KMS-11 (cell line): ENCODE measurements at regions not wholly inside any gene's neighbourhood (a gene's known extent, or its start where the extent isn't known, plus 50 kb on each side); places are given as distances from the start of the nearest gene placed in this dataset.

Experiments used
- H2AFZ ChIP-seq: fragments of 200-600 bp; sonication (generic); 2 replicates; pipeline ENCODE4 v1.6.1; 2016; ENCODE audit warnings: antibody characterized with exemption, mixed run types, low read depth
- H3K27ac ChIP-seq: fragments of 200-600 bp; sonication (generic); 2 replicates; pipeline ENCODE4 v1.6.1; 2016; ENCODE audit warnings: mild to moderate bottlenecking, mixed run types
- H3K27me3 ChIP-seq: fragments of 200-600 bp; sonication (generic); 2 replicates; pipeline ENCODE4 v1.6.1; 2017; ENCODE audit warnings: mild to moderate bottlenecking, low read depth, mixed run types, moderate library complexity; ENCODE audit not compliant: insufficient read depth
- H3K36me3 ChIP-seq: fragments of 200-600 bp; sonication (generic); 2 replicates; pipeline ENCODE4 v1.6.1; 2017; ENCODE audit warnings: mild to moderate bottlenecking, mixed run types; ENCODE audit not compliant: insufficient read depth
- H3K4me1 ChIP-seq: fragments of 200-600 bp; sonication (generic); 2 replicates; pipeline ENCODE4 v1.6.1; 2016; ENCODE audit warnings: mild to moderate bottlenecking, low read depth, mixed run types; ENCODE audit not compliant: poor library complexity, severe bottlenecking
- H3K4me2 ChIP-seq: fragments of 200-600 bp; sonication (generic); 2 replicates; pipeline ENCODE4 v1.7.0; 2016; ENCODE audit warnings: mild to moderate bottlenecking, mixed run types
- H3K4me3 ChIP-seq: fragments of 200-600 bp; sonication (generic); IDR thresholded peaks from 2 replicates; pipeline ENCODE4 v1.6.1; 2017; ENCODE audit warnings: low read depth, low read length, mixed read lengths; ENCODE audit not compliant: insufficient read depth
- H3K79me2 ChIP-seq: fragments of 200-600 bp; sonication (generic); 2 replicates; pipeline ENCODE4 v1.6.1; 2016; ENCODE audit warnings: low read depth, mixed run types; ENCODE audit not compliant: insufficient read depth
- H3K9ac ChIP-seq: fragments of 200-600 bp; sonication (generic); 2 replicates; pipeline ENCODE4 v1.6.1; 2016; ENCODE audit warnings: mild to moderate bottlenecking, mixed run types
- H4K20me1 ChIP-seq: fragments of 200-600 bp; sonication (generic); 2 replicates; pipeline ENCODE4 v1.6.1; 2016; ENCODE audit warnings: mild to moderate bottlenecking, mixed run types; ENCODE audit not compliant: insufficient read depth
- CTCF ChIP-seq: fragments of 200-600 bp; sonication (generic); conservative IDR thresholded peaks from 2 replicates; pipeline ENCODE4 v1.6.1; 2017; ENCODE audit warnings: low read depth, mild to moderate bottlenecking, antibody characterized with exemption, low read length, moderate library complexity, mixed read lengths

GRCh38 chr10:78720091-78720490 lies 348.7 kb upstream of the ZMIZ1 start:
- Histone ChIP-seq H3K9ac (no peak overlapping the region), H3K27me3 (no peaks in the 10 kb centered on the region), H3K4me3 (no peak overlapping the region), H2AFZ (no peak overlapping the region), H3K4me1 (no peaks in the 10 kb centered on the region), H4K20me1 (no peaks in the 10 kb centered on the region), H3K4me2 (no peak overlapping the region), H3K27ac (no peak overlapping the region), H3K79me2 (no peaks in the 10 kb centered on the region), H3K36me3 (no peaks in the 10 kb centered on the region)
- TF ChIP-seq CTCF, result no peak

GRCh38 chr10:78721231-78721630 lies 347.5 kb upstream of the ZMIZ1 start:
- H4K20me1 ChIP-seq, result no peaks in the 10 kb centered on the region
- TF ChIP-seq CTCF, result no peak

GRCh38 chr10:78724846-78725245 lies 343.9 kb upstream of the ZMIZ1 start:
- no peak overlapping the region for H3K27ac ChIP-seq
- H3K4me1 ChIP-seq, result no peaks in the 10 kb centered on the region
- H3K36me3 ChIP-seq, result no peaks in the 10 kb centered on the region
- H3K9ac ChIP-seq, result no peak overlapping the region
- no peaks in the 10 kb centered on the region for H4K20me1 ChIP-seq
- no peak overlapping the region for H2AFZ ChIP-seq
- TF ChIP-seq CTCF, result no peak
- H3K4me2 ChIP-seq, result no peak overlapping the region
- no peak overlapping the region for H3K4me3 ChIP-seq
- no peaks in the 10 kb centered on the region for H3K79me2 ChIP-seq
- no peaks in the 10 kb centered on the region for H3K27me3 ChIP-seq

More at GRCh38 chr10:78721231-78721630, 347.5 kb upstream of the ZMIZ1 start:
- no peak overlapping the region for H3K9ac ChIP-seq
- H3K36me3 ChIP-seq, result no peaks in the 10 kb centered on the region
- H3K4me3 ChIP-seq, result no peak overlapping the region
- H3K4me1 ChIP-seq, result no peaks in the 10 kb centered on the region
- no peak overlapping the region for H2AFZ ChIP-seq
- H3K27me3 ChIP-seq, result no peaks in the 10 kb centered on the region
- no peaks in the 10 kb centered on the region for H3K79me2 ChIP-seq
- H3K27ac ChIP-seq, result no peak overlapping the region
- H3K4me2 ChIP-seq, result no peak overlapping the region

- Histone ChIP-seq H3K36me3 (no peaks in the 10 kb centered on the region), H3K4me1 (no peaks in the 10 kb centered on the region), H3K27ac (no peak overlapping the region), H3K9ac (no peak overlapping the region), H3K27me3 (no peaks in the 10 kb centered on the region), H4K20me1 (no peaks in the 10 kb centered on the region), H3K4me2 (no peak overlapping the region), H3K4me3 (no peak overlapping the region), H3K79me2 (no peaks in the 10 kb centered on the region), H2AFZ (no peak overlapping the region)
- TF ChIP-seq CTCF, result no peak
These were observed 342.6 kb upstream of the ZMIZ1 start for GRCh38 chr10:78726171-78726570.
